Keratinocyte (primary cell): ENCODE measurements at regions not wholly inside any gene's neighbourhood (a gene's known extent, or its start where the extent isn't known, plus 50 kb on each side); places are given as distances from the start of the nearest gene placed in this dataset.

Source experiments
- DNase-seq: peaks from one replicate; pipeline ENCODE4 v3.0.0-alpha.2; 2011; ENCODE audit warnings: low read depth, missing footprints, low spot score
- FAIRE-seq: peaks from 2 replicates; lab custom pipeline; 2011; peaks lifted over from hg19 to GRCh38; lab: Jason Lieb, UNC
- H2AFZ ChIP-seq: 2 replicates; pipeline ENCODE4 v1.6.0; 2012; ENCODE audit warnings: low read length, control low read depth, inconsistent platforms; ENCODE audit not compliant: control insufficient read depth
- H3K27ac ChIP-seq: 2 replicates; pipeline ENCODE4 v1.5.1; 2011; ENCODE audit warnings: low read length; ENCODE audit not compliant: control insufficient read depth, insufficient read depth
- H3K27me3 ChIP-seq: 3 replicates; pipeline ENCODE4 v1.6.0; 2011; ENCODE audit warnings: low read length; ENCODE audit not compliant: control insufficient read depth, insufficient read depth; ENCODE audit errors: extremely low read depth
- H3K36me3 ChIP-seq, 2 experiments: 2 replicates in 1 of 2; 3 replicates in 1 of 2; pipeline ENCODE4 v1.5.1; 2011; ENCODE audit warnings: low read length in 2 of 2, mild to moderate bottlenecking in 1 of 2; ENCODE audit not compliant: control insufficient read depth in 2 of 2, insufficient read depth in 2 of 2; ENCODE audit errors: extremely low read depth in 1 of 2
- H3K4me1 ChIP-seq: 3 replicates; pipeline ENCODE4 v1.5.1; 2011; ENCODE audit warnings: low read length; ENCODE audit not compliant: control insufficient read depth, insufficient read depth; ENCODE audit errors: extremely low read depth
- H3K4me2 ChIP-seq: 3 replicates; pipeline ENCODE4 v1.6.0; 2011; ENCODE audit warnings: low read depth, low read length; ENCODE audit not compliant: control insufficient read depth, insufficient read depth; ENCODE audit errors: extremely low read depth
- H3K4me3 ChIP-seq, 3 experiments: fragments of 200-600 bp in 1 of 3; sonication (generic) in 1 of 3; 2 replicates in 2 of 3; 3 replicates in 1 of 3; pipeline ENCODE4 v1.5.1; 2011 to 2016; ENCODE audit warnings: low read length in 3 of 3, mild to moderate bottlenecking in 3 of 3, control low read depth in 2 of 3, inconsistent platforms in 1 of 3, low read depth in 1 of 3, mixed read lengths in 1 of 3, mixed run types in 1 of 3, moderate library complexity in 1 of 3; ENCODE audit not compliant: control insufficient read depth in 2 of 3, insufficient read depth in 2 of 3; ENCODE audit errors: extremely low read depth in 1 of 3
- H3K79me2 ChIP-seq: 2 replicates; pipeline ENCODE4 v1.6.0; 2012; ENCODE audit warnings: low read length; ENCODE audit not compliant: control insufficient read depth, insufficient read depth
- H3K9ac ChIP-seq: 3 replicates; pipeline ENCODE4 v1.6.0; 2011; ENCODE audit warnings: low read length; ENCODE audit not compliant: control insufficient read depth, insufficient read depth; ENCODE audit errors: extremely low read depth
- H3K9me1 ChIP-seq: 3 replicates; pipeline ENCODE4 v1.6.0; 2011; ENCODE audit warnings: low read length; ENCODE audit not compliant: control insufficient read depth, insufficient read depth; ENCODE audit errors: extremely low read depth
- H3K9me3 ChIP-seq: 2 replicates; pipeline ENCODE4 v1.5.1; 2012; ENCODE audit warnings: low read depth, low read length; ENCODE audit not compliant: control insufficient read depth
- H4K20me1 ChIP-seq: 3 replicates; pipeline ENCODE4 v1.6.0; 2011; ENCODE audit warnings: low read length; ENCODE audit not compliant: control insufficient read depth, insufficient read depth; ENCODE audit errors: extremely low read depth
- EZH2 ChIP-seq: IDR thresholded peaks from one replicate; pipeline ENCODE4 v1.6.1; 2012; ENCODE audit warnings: inconsistent platforms, mild to moderate bottlenecking, low read length, moderate library complexity
- dilution Hi-C: fragments of 300-500 bp; cut with MboI; formaldehyde crosslinking; loops from one replicate; pipeline ENCODE4 v1.7.0; 2020; ENCODE audit warnings: low sequenced_read_pairs; ENCODE audit not compliant: extremely low pct_ligation_motif_present
- TF ChIP-seq, protein P1 (sequence below), 3 experiments: IDR thresholded peaks in 1 of 3; conservative IDR thresholded peaks in 1 of 3; optimal IDR thresholded peaks in 1 of 3; 2 replicates in 2 of 3; 3 replicates in 1 of 3; pipeline versions ENCODE3 to v1.5.1; 2011; ENCODE audit warnings: low read length in 3 of 3, mild to moderate bottlenecking in 3 of 3, moderate library complexity in 2 of 3, control low read depth in 1 of 3, inconsistent platforms in 1 of 3; ENCODE audit not compliant: insufficient read depth in 2 of 3; ENCODE audit errors: extremely low read depth in 1 of 3

DNA sequence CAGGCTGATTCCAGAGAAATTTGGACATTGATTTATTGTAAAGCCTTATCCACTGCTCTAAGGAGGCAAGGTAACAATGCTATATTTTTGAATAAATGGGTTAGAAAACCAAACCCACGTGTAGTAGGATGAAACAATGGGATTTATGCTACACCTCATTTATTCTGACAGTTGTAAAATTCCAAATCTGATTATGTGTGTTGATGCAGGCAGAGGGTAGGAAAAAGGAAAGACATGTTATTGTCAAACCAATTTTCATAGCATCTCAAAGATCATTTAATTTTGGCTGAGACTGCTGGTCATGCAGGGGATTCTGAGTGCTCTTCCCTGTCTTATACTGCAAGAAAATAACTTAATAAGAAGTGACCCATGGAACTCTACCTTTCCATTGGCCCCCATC lies 1219.9 kb upstream of the SORCS1 start:
- Histone ChIP-seq H4K20me1 (no peaks in the 10 kb centered on the region), H3K36me3 (no peaks in the 10 kb centered on the region), H3K27me3 (no peaks in the 10 kb centered on the region), H3K4me3 (no peak overlapping the region), H3K9me3 (no peaks in the 10 kb centered on the region), H3K9me1 (no peaks in the 10 kb centered on the region), H3K79me2 (no peaks in the 10 kb centered on the region), H3K4me2 (no peak overlapping the region), H3K4me1 (no peaks in the 10 kb centered on the region), H2AFZ (no peak overlapping the region), H3K27ac (no peak overlapping the region), H3K9ac (no peak overlapping the region)
- no peak for DNase-seq
- TF ChIP-seq, protein P1, sequence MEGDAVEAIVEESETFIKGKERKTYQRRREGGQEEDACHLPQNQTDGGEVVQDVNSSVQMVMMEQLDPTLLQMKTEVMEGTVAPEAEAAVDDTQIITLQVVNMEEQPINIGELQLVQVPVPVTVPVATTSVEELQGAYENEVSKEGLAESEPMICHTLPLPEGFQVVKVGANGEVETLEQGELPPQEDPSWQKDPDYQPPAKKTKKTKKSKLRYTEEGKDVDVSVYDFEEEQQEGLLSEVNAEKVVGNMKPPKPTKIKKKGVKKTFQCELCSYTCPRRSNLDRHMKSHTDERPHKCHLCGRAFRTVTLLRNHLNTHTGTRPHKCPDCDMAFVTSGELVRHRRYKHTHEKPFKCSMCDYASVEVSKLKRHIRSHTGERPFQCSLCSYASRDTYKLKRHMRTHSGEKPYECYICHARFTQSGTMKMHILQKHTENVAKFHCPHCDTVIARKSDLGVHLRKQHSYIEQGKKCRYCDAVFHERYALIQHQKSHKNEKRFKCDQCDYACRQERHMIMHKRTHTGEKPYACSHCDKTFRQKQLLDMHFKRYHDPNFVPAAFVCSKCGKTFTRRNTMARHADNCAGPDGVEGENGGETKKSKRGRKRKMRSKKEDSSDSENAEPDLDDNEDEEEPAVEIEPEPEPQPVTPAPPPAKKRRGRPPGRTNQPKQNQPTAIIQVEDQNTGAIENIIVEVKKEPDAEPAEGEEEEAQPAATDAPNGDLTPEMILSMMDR (optimal IDR thresholded peaks at IDR 0.05 in 1 of 3, IDR thresholded peaks at IDR 0.05 in 1 of 3, conservative IDR thresholded peaks at IDR 0.05 in 1 of 3; ENCODE audit: extremely low read depth in 1 of 3, insufficient read depth in 2 of 3, low read length in 3 of 3), result no peak
- TF ChIP-seq EZH2, result no peak
- FAIRE-seq, result no peak
- dilution Hi-C loops, result no loop called here

DNA sequence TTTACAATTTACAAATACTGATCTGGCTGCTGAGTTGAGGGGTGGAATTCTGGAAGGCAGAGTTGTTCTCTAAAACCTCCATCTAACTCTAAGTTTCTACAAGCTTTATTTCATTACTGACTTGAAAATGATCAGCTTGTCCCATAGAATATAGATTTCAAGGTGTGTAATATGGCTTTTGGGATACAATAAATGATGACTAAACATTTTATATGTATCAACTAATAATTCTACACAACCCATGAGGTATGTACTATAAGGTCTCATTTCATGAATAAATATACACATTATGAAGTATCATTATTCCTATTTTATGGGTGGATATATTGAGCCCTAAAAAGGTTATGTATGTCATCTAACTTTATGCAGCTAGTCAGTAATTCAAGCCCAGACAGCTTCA lies 1214.3 kb upstream of the SORCS1 start:
- no peaks in the 10 kb centered on the region for H3K36me3 ChIP-seq
- FAIRE-seq, result no peak
- dilution Hi-C loops, result no loop called here

More for the DNA sequence above, 1214.3 kb upstream of the SORCS1 start:
- TF ChIP-seq, protein P1 (optimal IDR thresholded peaks at IDR 0.05 in 1 of 3, IDR thresholded peaks at IDR 0.05 in 1 of 3, conservative IDR thresholded peaks at IDR 0.05 in 1 of 3; ENCODE audit: extremely low read depth in 1 of 3, insufficient read depth in 2 of 3, low read length in 3 of 3), result no peak
- no peak for TF ChIP-seq EZH2
- no peaks in the 10 kb centered on the region for H3K4me1 ChIP-seq
- no peak for DNase-seq
- H3K27ac ChIP-seq, result no peak overlapping the region
- H3K9ac ChIP-seq, result no peak overlapping the region
- H3K79me2 ChIP-seq, result no peaks in the 10 kb centered on the region
- no peaks in the 10 kb centered on the region for H3K27me3 ChIP-seq
- H3K9me1 ChIP-seq, result no peaks in the 10 kb centered on the region
- H3K9me3 ChIP-seq, result no peaks in the 10 kb centered on the region
- no peak overlapping the region for H3K4me3 ChIP-seq
- H4K20me1 ChIP-seq, result no peaks in the 10 kb centered on the region
- H2AFZ ChIP-seq, result no peak overlapping the region
- H3K4me2 ChIP-seq, result no peak overlapping the region
